OCI-LY3 (cell line): ENCODE measurements at regions not wholly inside any gene's neighbourhood (a gene's known extent, or its start where the extent isn't known, plus 50 kb on each side); places are given as distances from the start of the nearest gene placed in this dataset.

Experiments
- EZH2phosphoT487 ChIP-seq: fragments of 200-600 bp; shearing (Covaris generic); IDR thresholded peaks from 2 replicates; pipeline ENCODE4 v1.6.1; 2018; ENCODE audit warnings: antibody characterized with exemption, mixed run types, low read depth
- TF ChIP-seq, protein P1 (sequence below): fragments of 200-600, 300-600 bp; sonication (generic); IDR thresholded peaks from 2 replicates; pipeline ENCODE4 v1.5.1; 2014; ENCODE audit warnings: antibody characterized with exemption, low read length, low read depth

DNA sequence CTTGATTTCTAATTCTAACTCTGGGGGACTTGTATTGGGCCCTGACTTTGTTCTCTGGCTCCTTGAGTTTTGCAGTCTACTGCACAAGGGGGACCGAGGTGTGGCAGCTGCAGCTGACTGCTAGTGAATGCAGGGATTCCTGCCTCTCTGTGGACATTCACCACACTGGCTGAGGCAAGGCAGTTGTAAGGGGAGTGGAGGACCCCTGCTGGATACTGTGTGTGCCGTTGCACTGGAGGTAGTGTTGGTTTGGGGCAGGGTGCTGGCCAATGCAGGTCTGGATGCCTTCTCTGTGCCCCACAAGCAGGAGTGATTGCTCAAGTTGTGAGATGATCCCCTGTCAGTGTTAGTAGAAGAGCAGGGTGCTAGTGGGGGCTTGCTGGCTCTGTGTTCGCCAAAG is 626.1 kb downstream of the SQOR start:
- TF ChIP-seq, protein P1, sequence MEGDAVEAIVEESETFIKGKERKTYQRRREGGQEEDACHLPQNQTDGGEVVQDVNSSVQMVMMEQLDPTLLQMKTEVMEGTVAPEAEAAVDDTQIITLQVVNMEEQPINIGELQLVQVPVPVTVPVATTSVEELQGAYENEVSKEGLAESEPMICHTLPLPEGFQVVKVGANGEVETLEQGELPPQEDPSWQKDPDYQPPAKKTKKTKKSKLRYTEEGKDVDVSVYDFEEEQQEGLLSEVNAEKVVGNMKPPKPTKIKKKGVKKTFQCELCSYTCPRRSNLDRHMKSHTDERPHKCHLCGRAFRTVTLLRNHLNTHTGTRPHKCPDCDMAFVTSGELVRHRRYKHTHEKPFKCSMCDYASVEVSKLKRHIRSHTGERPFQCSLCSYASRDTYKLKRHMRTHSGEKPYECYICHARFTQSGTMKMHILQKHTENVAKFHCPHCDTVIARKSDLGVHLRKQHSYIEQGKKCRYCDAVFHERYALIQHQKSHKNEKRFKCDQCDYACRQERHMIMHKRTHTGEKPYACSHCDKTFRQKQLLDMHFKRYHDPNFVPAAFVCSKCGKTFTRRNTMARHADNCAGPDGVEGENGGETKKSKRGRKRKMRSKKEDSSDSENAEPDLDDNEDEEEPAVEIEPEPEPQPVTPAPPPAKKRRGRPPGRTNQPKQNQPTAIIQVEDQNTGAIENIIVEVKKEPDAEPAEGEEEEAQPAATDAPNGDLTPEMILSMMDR = no peak
- no peak for TF ChIP-seq EZH2phosphoT487
